Suprapubic skin (tissue), 4 donors: ENCODE measurements at regions not wholly inside any gene's neighbourhood (a gene's known extent, or its start where the extent isn't known, plus 50 kb on each side); places are given as distances from the start of the nearest gene placed in this dataset.
"Not testable (repeated sequence)": the region's sequence is repeated elsewhere in the genome, so short reads cannot be mapped to it uniquely, and the experiment has no call there.

ENCODE experiments used
- DNase-seq, 2 donors: peaks; one replicate each; pipeline ENCODE4 v3.0.0-alpha.2; 2019; ENCODE audit warnings: low spot score in 2 of 2
- H3K27ac ChIP-seq: fragments of 200-600 bp; sonication (generic); one replicate; pipeline ENCODE4 v1.5.1; 2019
- H3K27me3 ChIP-seq: fragments of 200-600 bp; sonication (generic); one replicate; pipeline ENCODE4 v1.5.1; 2019
- H3K36me3 ChIP-seq: fragments of 200-600 bp; sonication (generic); one replicate; pipeline ENCODE4 v1.5.1; 2019
- H3K4me1 ChIP-seq: fragments of 200-600 bp; sonication (generic); one replicate; pipeline ENCODE4 v1.5.1; 2019
- H3K4me3 ChIP-seq: fragments of 200-600 bp; sonication (generic); one replicate; pipeline ENCODE4 v1.5.1; 2019; ENCODE audit warnings: mild to moderate bottlenecking
- H3K9me3 ChIP-seq: fragments of 200-600 bp; sonication (generic); one replicate; pipeline ENCODE4 v1.5.1; 2019
- EP300 ChIP-seq: sonication (generic); formaldehyde crosslinking; IDR thresholded peaks from one replicate; pipeline ENCODE4 v1.6.1; 2017; ENCODE audit warnings: antibody characterized with exemption
- POLR2A ChIP-seq, 2 donors: fragments of 450-650 bp; IDR thresholded peaks; one replicate each; pipeline ENCODE4 v1.6.1; 2017; ENCODE audit warnings: antibody characterized with exemption in 2 of 2, mild to moderate bottlenecking in 2 of 2, moderate library complexity in 2 of 2
- POLR2AphosphoS5 ChIP-seq, 3 donors: sonication (generic); formaldehyde crosslinking; IDR thresholded peaks; one replicate each; pipeline ENCODE4 v1.6.1; 2017; ENCODE audit warnings: antibody characterized with exemption in 3 of 3
- WGBS: methylation state at CpG from one replicate; pipeline ENCODE4 v1.1.5; 2018; 5-methylcytosine and 5-hydroxymethylcytosine counted together
- TF ChIP-seq, protein P1 (sequence below), 2 donors: fragments of 200-600 bp in 1 of 2; fragments of 450-650 bp in 1 of 2; sonication (generic) in 1 of 2; IDR thresholded peaks; one replicate each; pipeline ENCODE4 v1.5.1; 2016 to 2019; ENCODE audit warnings: antibody characterized with exemption in 2 of 2, mild to moderate bottlenecking in 1 of 2, moderate library complexity in 1 of 2

DNA sequence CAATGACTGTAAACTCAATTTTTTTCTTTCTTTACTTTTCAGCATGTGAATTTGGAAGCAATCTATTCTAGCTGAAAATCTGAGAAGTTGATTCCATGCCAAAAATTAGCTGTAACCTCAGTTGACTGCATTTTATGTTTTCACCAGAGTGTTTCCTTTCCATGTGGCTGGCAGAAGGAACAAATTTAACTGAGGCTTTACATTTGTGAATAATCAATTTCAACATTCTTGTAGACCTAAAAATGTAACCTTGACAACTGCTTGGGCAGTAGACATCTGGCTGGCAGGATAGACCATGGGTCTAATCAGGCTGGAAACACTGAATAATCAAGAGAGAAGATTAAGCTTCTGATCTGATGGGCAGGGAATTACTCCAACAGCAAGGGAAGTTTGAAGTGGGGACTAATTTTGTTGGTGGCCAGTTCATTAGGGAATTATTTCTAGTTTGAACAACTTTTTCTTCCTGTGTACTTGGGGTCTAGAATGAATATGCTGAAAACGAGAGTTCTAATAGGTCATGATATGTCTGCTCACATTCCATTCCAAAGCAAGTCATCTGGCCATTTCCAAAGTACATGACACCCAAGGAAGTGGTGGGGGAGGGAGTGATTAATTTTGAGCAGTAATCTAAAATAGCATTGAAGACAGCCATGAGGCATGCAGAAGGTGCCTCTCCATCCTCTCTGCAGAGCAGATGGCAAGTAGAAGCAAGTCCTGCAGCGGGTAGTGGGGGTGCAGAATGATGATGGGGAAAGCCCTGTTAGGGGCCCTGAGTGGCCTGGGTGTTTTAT lies 68.2 kb downstream of the ATP23 start:
- Histone ChIP-seq H3K36me3 (no peaks in the 10 kb centered on the region), H3K27me3 (no peaks in the 10 kb centered on the region), H3K4me1 (no peaks in the 10 kb centered on the region), H3K27ac (no peak overlapping the region), H3K4me3 (no peak overlapping the region), H3K9me3 (no peaks in the 10 kb centered on the region)
- 62% methylated on average over 2 of the region's 2 CpGs for WGBS
- TF ChIP-seq EP300 = no peak
- no peak for TF ChIP-seq POLR2A (IDR thresholded peaks at IDR 0.05)
- TF ChIP-seq POLR2AphosphoS5 (IDR thresholded peaks at IDR 0.05) = no peak
- TF ChIP-seq, protein P1, sequence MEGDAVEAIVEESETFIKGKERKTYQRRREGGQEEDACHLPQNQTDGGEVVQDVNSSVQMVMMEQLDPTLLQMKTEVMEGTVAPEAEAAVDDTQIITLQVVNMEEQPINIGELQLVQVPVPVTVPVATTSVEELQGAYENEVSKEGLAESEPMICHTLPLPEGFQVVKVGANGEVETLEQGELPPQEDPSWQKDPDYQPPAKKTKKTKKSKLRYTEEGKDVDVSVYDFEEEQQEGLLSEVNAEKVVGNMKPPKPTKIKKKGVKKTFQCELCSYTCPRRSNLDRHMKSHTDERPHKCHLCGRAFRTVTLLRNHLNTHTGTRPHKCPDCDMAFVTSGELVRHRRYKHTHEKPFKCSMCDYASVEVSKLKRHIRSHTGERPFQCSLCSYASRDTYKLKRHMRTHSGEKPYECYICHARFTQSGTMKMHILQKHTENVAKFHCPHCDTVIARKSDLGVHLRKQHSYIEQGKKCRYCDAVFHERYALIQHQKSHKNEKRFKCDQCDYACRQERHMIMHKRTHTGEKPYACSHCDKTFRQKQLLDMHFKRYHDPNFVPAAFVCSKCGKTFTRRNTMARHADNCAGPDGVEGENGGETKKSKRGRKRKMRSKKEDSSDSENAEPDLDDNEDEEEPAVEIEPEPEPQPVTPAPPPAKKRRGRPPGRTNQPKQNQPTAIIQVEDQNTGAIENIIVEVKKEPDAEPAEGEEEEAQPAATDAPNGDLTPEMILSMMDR (IDR thresholded peaks at IDR 0.05) = no peak
- DNase-seq = no peak

DNA sequence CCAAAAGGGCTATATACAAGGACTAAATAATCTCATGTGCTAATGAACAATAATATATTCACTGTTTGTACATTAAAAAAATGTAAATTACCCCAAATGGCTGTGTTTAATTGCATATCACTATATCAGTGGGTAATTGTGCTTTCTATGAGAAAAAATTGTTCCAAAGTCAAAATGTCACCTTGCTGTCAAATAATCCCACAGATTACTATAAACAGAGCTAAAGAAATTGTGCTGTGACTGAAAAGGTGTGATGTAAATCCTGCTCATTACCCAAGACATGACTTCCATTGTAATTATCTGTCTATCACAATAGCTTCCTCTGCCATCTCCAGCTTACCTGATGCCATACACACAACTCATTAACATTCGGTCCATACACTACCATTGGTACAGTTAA lies 70.3 kb downstream of the ATP23 start:
- 87% methylated on average over 1 of the region's 1 CpG for WGBS
- Histone ChIP-seq H3K4me3 (no peak overlapping the region), H3K27ac (no peak overlapping the region), H3K27me3 (no peaks in the 10 kb centered on the region), H3K4me1 (no peaks in the 10 kb centered on the region), H3K36me3 (no peaks in the 10 kb centered on the region), H3K9me3 (no peaks in the 10 kb centered on the region)
- TF ChIP-seq POLR2A (IDR thresholded peaks at IDR 0.05) (no peak), EP300 (no peak), POLR2AphosphoS5 (IDR thresholded peaks at IDR 0.05) (no peak)
- TF ChIP-seq, protein P1 (IDR thresholded peaks at IDR 0.05) = no peak
- DNase-seq = no peak

DNA sequence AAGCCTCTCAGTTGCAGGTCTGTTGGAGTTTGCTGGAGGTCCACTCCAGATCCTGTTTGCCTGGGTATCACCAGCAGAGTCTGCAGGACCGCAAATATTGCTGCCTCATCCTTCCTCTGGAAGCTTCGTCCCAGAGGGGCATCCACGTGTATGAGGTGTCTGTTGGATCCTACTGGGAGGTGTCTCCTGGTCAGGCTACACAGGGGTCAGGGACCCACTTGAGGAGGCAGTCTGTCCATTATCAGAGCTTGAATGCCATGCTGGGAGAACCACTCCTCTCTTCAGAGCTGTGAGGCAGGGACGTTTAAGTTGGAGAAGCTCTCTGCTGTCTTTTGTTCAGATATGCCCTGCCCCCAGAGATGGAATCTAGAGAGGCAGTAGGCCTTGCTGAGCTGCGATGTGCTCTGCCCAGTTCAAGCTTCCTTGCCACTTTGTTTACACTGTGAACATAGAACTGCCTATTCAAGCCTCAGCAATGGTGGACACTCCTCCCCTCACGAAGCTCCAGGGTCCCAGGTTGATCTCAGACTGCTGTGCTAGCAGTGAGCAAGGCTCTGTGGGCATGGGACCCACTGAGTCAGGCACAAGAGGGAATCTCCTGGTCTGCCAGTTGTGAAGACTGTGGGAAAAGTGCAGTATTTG lies 81.1 kb downstream of the ATP23 start:
- H3K4me1 ChIP-seq, H3K27me3 ChIP-seq, H3K27ac ChIP-seq, H3K36me3 ChIP-seq, DNase-seq, H3K9me3 ChIP-seq, H3K4me3 ChIP-seq: not testable (repeated sequence)
- 91% methylated on average over 4 of the region's 6 CpGs for WGBS

DNA sequence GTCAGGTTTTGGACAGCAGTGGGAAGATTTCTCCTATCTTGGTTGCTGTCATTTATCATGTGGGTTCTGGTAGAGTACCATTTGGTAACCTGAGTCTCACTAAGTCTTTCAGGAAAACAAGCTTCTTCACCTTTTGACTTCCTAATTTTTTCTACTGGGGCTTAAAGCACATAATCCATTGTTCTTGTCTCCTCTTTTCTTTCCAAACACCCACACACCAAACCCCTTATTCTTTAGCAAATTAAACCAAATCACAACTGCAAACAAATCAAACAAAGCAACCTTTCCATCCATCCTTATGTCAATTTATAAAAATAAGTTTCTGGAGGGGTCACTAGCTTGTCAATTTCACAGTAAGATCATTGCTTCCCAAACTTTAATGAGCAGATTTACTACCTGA lies 84.1 kb downstream of the ATP23 start:
- H3K9me3 ChIP-seq = no peaks in the 10 kb centered on the region
- H3K27ac ChIP-seq = no peak overlapping the region
- no peaks in the 10 kb centered on the region for H3K36me3 ChIP-seq
- H3K4me1 ChIP-seq = peaks cover 11% of the 10 kb centered on the region
- TF ChIP-seq POLR2AphosphoS5 (IDR thresholded peaks at IDR 0.05) (no peak), POLR2A (IDR thresholded peaks at IDR 0.05) (no peak), EP300 (no peak)
- TF ChIP-seq, protein P1 (IDR thresholded peaks at IDR 0.05) = no peak
- no peaks in the 10 kb centered on the region for H3K27me3 ChIP-seq
- no peak for DNase-seq
- no peak overlapping the region for H3K4me3 ChIP-seq

DNA sequence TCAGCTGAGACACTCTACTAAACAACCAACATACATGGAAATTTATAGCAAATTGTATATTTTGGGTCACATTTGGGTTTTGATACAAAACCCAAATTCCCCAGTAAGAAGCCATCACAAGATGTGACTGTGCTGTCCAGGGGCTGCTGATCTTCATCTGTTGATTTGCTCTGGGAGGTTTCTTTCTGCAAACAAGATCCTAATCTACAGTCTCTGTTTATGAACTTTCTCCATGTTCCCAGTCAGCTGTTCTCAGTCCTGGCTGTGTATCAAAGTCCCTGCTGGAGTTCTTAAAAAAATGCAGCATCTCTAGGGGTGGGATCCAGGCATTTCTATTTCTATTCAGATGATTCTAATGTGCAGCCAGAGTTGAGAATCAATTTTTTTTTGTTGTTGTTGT lies 85.1 kb downstream of the ATP23 start:
- TF ChIP-seq POLR2AphosphoS5 (IDR thresholded peaks at IDR 0.05) = no peak
- TF ChIP-seq, protein P1 (IDR thresholded peaks at IDR 0.05) = no peak
- TF ChIP-seq EP300 = no peak
- TF ChIP-seq POLR2A (IDR thresholded peaks at IDR 0.05) = no peak
- H3K27ac ChIP-seq = no peak overlapping the region
- DNase-seq = no peak

More for the DNA sequence above, 85.1 kb downstream of the ATP23 start:
- no peak overlapping the region for H3K4me3 ChIP-seq
- H3K27me3 ChIP-seq = no peaks in the 10 kb centered on the region
- no peaks in the 10 kb centered on the region for H3K9me3 ChIP-seq
- no peaks in the 10 kb centered on the region for H3K36me3 ChIP-seq
- peaks cover 14% of the 10 kb centered on the region for H3K4me1 ChIP-seq
